Cardiac septum (tissue), 1 donor: ENCODE measurements at regions not wholly inside any gene's neighbourhood (a gene's known extent, or its start where the extent isn't known, plus 50 kb on each side); places are given as distances from the start of the nearest gene placed in this dataset.

ENCODE experiments used
- DNase-seq: peaks from one replicate; pipeline ENCODE4 v3.0.0-alpha.2; 2020; ENCODE audit warnings: low spot score
- intact Hi-C: fragments of 100-400 bp; cut with DNase I; formaldehyde crosslinking; loops from one replicate; pipeline ENCODE4 v1.14.0; 2022
- donor health status: DM: no; HTN: no; CAD: no.

- no peak for DNase-seq
- intact Hi-C loops = no loop called here
Measured at GRCh38 chr1:22218618-22219250, 75.8 kb upstream of the WNT4 start.

DNA sequence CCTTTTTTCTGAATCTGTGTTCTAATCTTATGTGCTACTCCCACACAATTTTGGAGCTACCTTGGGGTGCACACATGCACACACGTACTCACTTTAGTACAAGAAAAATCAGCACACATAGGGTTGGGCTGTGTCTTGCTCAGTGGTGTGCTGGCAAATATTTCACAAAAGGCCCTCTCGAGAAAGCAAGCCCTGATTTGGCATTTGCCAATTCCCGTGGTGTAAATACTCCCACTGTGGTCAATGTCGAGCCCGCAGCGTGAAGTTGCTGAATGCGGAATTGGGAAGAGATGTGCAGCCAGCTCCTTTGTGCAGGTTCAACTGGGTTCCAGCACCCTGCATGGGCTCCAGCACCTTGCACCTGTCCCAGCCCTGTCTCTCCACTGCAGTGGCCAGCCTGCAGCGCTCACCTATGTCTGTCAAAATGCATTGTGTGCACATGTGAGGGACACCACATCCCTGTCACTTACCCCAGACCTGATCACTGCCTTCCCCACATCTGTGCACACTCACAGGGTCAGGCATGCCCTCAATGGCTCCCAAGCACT lies 78.4 kb upstream of the WNT4 start:
- no peak for DNase-seq
- intact Hi-C loops = no loop called here

DNA sequence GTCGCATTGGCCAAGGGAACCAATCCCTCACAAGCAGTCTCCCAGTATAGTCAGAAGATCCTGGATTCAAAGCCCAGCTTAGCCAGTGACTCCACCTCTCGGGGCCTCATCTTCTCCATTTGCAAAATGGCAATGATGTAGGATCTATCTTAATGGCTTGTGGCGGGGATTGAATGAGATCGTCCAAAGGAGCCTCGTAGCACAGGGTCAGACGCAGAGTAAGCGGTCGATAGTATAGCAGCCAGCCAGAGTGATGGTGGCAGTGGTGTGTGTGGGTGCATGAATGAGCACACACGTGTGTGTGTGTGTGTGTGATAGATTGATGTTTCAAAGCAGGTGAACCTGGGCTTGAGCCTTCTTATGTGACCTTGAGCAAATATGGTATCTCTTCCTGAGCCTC lies 79.8 kb upstream of the WNT4 start:
- intact Hi-C loops = no loop called here
- no peak for DNase-seq

- intact Hi-C loops = no loop called here
Measured at GRCh38 chr1:22223176-22223575, 80.3 kb upstream of the WNT4 start.

DNA sequence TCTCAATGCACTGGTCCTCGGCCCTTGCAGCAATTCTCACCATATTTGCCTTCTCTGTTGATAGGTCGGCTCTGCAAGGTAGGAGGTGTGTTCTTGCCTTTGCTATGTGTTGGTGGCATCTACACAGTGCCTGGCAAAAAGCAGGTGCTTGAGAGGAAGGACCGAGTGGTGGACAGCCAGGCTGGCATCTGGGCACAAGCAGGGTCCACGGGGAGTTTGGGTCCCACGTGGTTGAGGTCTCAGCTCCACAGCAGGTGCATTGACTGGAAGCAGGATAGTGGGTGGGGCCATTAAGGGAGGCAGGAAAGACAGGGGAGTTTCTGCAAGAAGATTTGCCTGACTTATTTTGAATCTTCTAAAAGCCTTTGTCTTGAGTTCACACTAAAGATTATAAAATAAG lies 81.2 kb upstream of the WNT4 start:
- intact Hi-C loops = no loop called here
- DNase-seq = no peak

More at GRCh38 chr1:22223176-22223575, 80.3 kb upstream of the WNT4 start:
- DNase-seq = no peak

DNA sequence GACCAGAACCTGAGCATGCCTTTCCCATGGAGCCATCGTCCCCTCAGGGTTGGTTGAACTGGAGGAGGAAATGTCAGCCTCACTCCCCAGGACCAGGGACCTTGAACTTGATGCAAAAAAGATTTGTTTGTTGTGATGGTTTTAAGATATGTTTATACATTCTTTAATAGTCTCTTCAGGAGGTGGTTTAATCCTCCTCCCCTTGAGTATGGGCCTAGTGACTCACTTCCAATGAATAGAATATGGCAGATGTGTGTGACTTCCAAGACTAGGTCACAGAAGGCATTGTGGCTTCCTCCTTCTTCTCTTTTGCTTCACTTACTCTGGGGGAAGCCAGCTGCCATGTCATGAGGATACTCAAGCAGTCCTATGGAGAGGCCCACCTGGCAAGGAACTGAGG lies 81.7 kb upstream of the WNT4 start:
- intact Hi-C loops = no loop called here

DNA sequence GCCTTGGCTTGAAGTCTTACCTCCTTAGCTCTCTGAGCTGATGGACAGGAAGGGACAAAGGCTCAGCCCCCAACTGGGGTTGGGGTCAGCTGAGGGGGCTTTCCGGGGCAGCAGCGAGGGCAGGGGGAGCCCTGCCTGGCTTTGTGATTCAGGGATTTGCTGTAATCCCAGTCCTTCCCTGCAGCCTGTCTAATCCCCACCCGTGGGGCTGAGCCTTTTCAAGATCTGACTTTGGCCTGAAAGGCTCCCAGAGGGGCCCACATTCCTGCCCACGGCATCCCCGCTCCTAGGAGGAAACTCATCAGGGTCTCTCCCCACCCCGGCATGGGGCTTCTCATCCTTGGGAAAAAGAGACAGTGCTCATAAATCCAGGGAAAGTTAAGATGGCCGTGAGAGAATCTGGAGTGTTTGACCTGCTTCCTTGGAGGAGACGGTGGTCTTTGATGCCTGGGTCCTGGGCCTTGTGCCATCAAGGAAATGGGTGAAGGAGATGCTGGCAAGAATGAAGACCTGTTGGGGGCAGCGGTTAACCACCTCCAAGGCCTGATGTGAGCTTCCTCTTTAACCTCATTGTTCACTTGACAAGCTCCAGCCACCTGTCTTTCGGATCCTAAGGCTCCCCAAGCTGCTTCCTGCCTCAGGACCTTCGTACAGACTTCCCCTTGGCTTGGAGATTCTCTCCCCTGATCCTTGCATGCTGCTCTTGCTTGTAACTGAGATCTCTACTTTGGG lies 83.1 kb upstream of the WNT4 start:
- intact Hi-C loops = no loop called here
- DNase-seq = no peak

More for the DNA sequence above, 81.7 kb upstream of the WNT4 start:
- DNase-seq = no peak

GRCh38 chr1:22228074-22228473 lies 85.2 kb upstream of the WNT4 start:
- intact Hi-C loops = no loop called here
- no peak for DNase-seq

GRCh38 chr1:22228505-22228911 lies 85.6 kb upstream of the WNT4 start:
- intact Hi-C loops = no loop called here
- no peak for DNase-seq

DNA sequence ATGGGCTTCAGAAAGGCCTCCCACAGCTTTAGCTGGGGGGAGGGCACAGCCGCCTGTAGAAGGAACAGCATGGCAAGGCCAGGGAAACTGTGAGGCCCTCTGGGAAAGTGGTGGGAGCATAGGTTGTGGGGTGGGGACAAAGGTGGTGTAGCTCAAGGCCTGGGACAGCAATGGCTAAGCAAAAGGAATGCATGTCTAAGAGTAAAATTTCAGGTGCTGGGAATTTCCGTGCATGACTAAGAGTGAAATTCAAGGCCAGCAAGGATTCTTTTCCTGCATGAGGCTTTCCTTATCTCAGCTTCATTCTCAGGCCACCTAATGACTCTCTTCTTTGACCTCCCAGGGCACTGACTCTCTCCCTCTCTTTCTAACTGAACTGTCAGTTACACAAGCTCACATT lies 86.5 kb upstream of the WNT4 start:
- intact Hi-C loops = no loop called here
- no peak for DNase-seq

DNA sequence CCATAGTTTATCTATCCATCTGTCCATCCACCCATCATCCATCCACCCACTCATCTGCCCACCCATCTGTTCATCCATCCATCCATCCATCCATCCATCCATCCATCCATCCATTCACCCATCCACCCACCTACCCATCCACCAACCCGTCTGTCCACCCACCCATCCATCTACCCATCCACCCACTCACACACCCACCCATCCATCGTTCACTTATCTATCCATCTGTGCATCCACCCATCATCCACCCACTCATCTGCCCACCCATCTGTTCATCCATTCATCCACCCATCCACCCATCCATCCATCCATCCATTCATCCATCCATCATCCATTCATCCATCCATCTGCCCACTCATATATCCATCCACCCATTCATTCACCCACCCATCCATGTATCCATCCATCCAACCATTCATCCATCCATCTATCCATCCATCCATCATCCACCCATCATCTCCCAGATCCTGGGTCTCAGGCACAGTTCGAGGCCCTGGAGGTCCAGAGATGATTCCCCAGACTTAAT lies 88.2 kb upstream of the WNT4 start:
- no peak for DNase-seq
- intact Hi-C loops = no loop called here

DNA sequence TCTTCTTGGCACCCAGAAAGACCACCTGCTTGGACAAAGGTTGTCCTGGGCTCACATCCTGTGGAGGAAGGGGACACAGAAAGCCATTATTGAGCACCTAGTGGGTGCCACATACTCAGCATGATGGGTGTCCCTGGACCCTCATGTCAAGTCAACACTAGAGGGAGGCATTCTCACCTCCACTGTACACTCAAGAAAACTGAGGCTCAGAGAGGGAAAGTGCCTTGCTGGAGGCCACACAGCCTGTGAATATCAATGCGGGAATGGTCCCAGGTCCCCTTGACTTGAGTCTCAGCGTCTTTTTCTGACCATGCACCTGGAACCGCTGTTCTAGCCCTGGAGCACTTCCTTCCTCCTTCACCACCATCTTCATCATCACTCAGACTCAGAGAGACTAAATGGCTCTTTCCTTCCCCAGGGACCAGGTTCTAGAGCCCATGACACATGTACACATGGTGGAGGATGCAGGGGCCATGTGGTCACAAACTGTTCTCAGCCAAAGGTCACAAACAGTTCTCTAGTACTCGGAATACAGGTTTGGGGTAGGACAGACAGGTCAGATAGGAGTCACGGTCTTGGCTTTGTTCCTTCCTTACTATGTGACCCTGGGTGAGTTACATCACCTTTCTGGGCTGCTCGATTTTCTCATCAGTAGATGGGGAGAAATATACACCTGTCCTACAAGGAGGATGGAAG lies 89.2 kb upstream of the WNT4 start:
- no peak for DNase-seq
- intact Hi-C loops = no loop called here

GRCh38 chr1:22233222-22233621 lies 90.3 kb upstream of the WNT4 start:
- no peak for DNase-seq
- intact Hi-C loops = no loop called here

DNA sequence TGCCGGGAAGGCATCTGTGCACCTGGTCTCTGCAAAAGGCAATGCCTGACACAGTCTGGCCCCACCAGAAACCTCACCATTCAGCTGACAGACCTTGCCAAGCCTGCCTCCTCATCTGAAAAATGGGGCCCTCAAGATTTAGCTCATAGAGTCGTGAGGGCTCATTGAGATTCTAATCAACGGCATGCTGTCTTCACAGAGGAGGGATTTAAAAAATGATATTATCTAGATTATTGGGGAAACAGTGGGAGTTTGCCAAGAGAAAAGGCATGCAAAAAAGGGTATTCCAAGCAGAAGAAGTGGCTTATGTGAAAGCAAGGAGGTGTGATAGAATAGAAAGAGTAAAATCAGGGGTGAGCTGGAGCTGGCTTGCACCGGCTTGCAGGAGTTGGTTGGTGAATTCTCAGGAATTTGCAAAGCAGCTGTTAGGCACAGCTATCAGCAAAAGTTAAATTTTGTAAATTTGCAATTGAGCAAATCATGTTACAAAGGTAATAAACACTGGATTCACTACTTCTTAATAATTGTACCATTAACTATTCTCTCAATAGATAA lies 91.7 kb upstream of the WNT4 start:
- no peak for DNase-seq

DNA sequence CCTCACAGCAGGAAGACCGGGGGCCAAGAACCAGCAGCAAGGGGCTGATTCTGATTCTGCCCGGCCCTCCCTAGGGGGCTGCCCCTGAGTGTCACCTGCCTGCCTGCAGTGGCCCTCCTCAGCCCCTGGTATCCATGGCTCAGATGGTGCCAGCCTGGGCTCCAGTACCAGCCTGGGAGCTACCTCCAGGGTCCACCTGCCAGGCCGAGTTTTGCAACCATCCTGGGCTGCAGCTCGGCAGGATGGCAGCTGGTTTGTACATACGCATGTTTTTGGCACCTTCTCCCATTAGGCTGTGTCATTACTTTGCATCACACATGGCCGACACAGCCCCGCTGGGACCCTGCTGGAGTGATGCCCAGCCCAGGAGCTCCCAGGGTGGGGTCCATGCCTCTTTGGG lies 93.3 kb upstream of the WNT4 start:
- intact Hi-C loops = no loop called here
- no peak for DNase-seq

More for the DNA sequence above, 91.7 kb upstream of the WNT4 start:
- intact Hi-C loops = no loop called here

DNA sequence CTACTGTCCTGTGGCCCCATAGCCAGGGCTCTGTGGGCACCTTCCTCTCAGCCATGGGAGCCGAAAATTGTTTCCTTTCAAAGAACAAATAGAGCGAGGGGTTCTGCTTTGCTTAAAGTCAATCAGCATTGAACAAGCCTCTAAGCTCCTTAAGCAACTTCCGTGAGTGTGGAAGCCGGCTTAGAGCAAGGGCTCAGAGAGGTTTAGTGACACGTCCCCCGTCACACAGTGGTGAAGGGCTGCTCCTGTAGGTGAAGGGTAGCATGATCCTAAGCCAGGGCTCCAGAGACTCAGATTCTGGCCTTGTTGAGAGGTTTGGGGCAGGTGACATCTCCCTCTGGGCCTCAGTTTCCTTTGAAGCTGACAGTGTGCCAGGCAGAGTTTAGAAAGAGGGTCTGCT lies 94.0 kb upstream of the WNT4 start:
- DNase-seq = no peak
- intact Hi-C loops = no loop called here

GRCh38 chr1:22237433-22238093 lies 94.7 kb upstream of the WNT4 start:
- no peak for DNase-seq
- intact Hi-C loops = no loop called here

GRCh38 chr1:22238356-22239224 lies 95.7 kb upstream of the WNT4 start:
- intact Hi-C loops = no loop called here
- no peak for DNase-seq

DNA sequence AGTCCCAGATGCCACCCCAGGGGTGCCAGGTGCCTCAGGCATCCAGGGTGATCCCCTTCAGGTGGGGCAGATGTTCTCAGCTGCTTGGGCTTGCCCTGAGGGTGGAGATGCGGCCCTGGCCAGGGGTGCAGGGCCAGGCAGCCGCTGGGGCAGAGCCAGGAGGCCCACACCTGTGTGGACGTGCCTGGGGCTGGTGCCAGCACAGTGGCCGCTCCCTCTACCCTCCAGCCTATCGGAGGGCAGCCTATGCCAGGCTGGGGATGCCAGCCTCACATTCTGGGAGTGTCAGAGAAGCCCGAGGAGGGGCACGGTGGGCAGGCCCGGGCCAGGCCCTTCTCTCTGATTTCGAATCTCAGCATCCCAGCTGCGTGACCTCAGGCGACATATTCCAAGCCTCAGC lies 96.5 kb upstream of the WNT4 start:
- intact Hi-C loops = no loop called here

More for the DNA sequence above, 96.5 kb upstream of the WNT4 start:
- DNase-seq = no peak
